ENCODE measurements at regions not wholly inside any gene's neighbourhood (a gene's known extent, or its start where the extent isn't known, plus 50 kb on each side); places are given as distances from the start of the nearest gene placed in this dataset.

DNA sequence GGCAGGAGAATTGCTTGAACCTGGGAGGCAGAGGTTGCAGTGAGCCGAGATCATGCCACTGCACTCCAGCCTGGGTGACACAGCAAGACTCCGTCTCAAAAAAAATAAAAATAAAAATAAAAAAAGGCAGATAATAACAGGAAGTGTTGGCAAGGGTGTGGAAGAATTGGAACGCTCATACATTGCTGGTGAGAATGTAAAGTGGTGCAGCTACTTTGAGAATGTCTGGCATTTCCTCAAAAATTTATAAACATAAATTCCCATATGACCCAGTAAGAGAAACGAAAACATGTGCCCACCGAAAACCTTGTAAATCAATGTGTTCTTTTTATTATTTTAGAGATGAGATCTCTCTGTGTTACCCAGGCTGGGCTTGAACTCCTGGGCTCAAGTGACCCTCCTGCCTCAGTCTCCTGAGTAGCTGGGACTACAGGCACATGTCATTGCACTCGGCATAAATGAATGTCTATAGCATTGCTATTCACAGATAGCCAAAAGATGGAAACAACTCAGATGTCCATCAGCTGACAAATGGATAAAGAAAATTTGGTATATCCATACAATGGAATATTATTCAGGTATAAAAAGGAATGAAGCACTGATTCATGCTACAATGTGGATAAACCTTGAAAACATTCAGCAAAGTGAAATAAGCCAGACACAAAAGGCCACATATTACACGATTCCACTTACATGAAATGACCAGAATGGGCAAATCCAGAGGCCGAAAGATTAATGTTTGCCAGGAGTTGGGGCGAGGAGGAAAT is 63.7 kb upstream of the PLAC1 start:
- TF ChIP-seq, protein P1, sequence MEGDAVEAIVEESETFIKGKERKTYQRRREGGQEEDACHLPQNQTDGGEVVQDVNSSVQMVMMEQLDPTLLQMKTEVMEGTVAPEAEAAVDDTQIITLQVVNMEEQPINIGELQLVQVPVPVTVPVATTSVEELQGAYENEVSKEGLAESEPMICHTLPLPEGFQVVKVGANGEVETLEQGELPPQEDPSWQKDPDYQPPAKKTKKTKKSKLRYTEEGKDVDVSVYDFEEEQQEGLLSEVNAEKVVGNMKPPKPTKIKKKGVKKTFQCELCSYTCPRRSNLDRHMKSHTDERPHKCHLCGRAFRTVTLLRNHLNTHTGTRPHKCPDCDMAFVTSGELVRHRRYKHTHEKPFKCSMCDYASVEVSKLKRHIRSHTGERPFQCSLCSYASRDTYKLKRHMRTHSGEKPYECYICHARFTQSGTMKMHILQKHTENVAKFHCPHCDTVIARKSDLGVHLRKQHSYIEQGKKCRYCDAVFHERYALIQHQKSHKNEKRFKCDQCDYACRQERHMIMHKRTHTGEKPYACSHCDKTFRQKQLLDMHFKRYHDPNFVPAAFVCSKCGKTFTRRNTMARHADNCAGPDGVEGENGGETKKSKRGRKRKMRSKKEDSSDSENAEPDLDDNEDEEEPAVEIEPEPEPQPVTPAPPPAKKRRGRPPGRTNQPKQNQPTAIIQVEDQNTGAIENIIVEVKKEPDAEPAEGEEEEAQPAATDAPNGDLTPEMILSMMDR (IDR thresholded peaks at IDR 0.05; ENCODE audit: borderline replicate concordance, extremely low read depth, low read length, poor library complexity, severe bottlenecking) = no peak
- no peak for TF ChIP-seq EZH2 (IDR thresholded peaks at IDR 0.05; ENCODE audit: borderline replicate concordance, low read depth, low read length, severe bottlenecking)
